Ishikawa (cell line): ENCODE measurements at regions not wholly inside any gene's neighbourhood (a gene's known extent, or its start where the extent isn't known, plus 50 kb on each side); places are given as distances from the start of the nearest gene placed in this dataset.

Source experiments
- CEBPB ChIP-seq: IDR thresholded peaks from 2 replicates; pipeline ENCODE4 v1.6.1; 2012
- CREB1 ChIP-seq: IDR thresholded peaks from 2 replicates; pipeline ENCODE4 v1.6.1; 2012; ENCODE audit warnings: low read depth
- EGR1 ChIP-seq: IDR thresholded peaks from 2 replicates; pipeline ENCODE4 v1.6.1; 2012
- EP300 ChIP-seq: IDR thresholded peaks from 2 replicates; pipeline ENCODE4 v1.6.1; 2012; ENCODE audit warnings: borderline replicate concordance
- FOXM1 ChIP-seq: IDR thresholded peaks from 2 replicates; pipeline ENCODE4 v1.6.1; 2012; ENCODE audit warnings: low read depth, borderline replicate concordance
- NFIC ChIP-seq: IDR thresholded peaks from 2 replicates; pipeline ENCODE4 v1.6.1; 2012
- RAD21 ChIP-seq: IDR thresholded peaks from 2 replicates; pipeline ENCODE4 v1.6.1; 2012; ENCODE audit warnings: low read depth
- REST ChIP-seq: IDR thresholded peaks from 2 replicates; pipeline ENCODE4 v1.6.1; 2012; ENCODE audit warnings: low read depth, mild to moderate bottlenecking
- TAF1 ChIP-seq: IDR thresholded peaks from 2 replicates; pipeline ENCODE4 v1.6.1; 2012; ENCODE audit warnings: low read depth, mild to moderate bottlenecking
- TCF12 ChIP-seq: IDR thresholded peaks from 2 replicates; pipeline ENCODE4 v1.6.1; 2012; ENCODE audit warnings: low read depth
- TEAD4 ChIP-seq: IDR thresholded peaks from 2 replicates; pipeline ENCODE4 v1.6.1; 2012
- USF1 ChIP-seq: IDR thresholded peaks from 2 replicates; pipeline ENCODE4 v1.6.1; 2012
- YY1 ChIP-seq: IDR thresholded peaks from 2 replicates; pipeline ENCODE4 v1.6.1; 2012; ENCODE audit warnings: low read depth
- ZBTB7A ChIP-seq: IDR thresholded peaks from 2 replicates; pipeline ENCODE4 v1.6.1; 2012; ENCODE audit warnings: low read depth
- TF ChIP-seq, protein P1 (sequence below): IDR thresholded peaks from 2 replicates; pipeline ENCODE4 v1.6.1; 2012

DNA sequence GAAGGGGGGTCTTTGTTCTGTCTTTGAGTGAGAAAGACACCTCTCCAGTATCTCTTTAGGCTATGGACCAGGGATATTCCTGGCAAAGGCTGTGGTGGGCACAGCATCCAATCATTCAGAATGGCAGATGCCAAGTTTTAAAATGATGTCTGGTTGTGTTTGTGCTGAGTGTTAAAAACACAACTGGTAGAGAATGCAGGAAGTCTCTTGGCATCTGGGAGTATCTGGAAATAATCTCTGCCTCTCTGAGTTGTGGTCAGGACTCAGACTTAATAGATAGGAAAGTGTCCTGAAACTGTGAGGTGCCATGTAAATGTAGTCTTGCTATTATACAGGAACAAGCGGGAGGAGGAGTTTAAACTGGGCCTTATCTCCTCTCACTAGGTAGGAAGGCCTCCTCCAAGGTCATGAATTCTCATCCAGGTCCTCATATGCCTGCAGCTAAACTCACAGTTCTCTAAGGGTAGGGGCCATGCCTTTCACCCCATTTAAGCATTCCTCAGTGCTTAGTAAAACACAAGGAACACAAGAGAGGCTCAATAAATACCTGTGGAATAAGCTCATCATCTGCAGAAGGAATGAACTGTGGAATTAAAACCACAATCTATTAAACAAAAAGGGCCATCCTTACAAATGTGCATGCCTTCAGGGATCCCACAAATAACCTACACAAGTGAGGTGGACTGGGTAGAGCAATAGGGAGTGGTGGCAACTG is 317.6 kb downstream of the CBLN1 start:
- TF ChIP-seq NFIC (no peak), CREB1 (no peak), ZBTB7A (no peak), TCF12 (no peak), YY1 (no peak), USF1 (no peak), EGR1 (no peak), CEBPB (no peak), TAF1 (no peak), RAD21 (no peak), FOXM1 (no peak), TEAD4 (no peak)
- TF ChIP-seq, protein P1, sequence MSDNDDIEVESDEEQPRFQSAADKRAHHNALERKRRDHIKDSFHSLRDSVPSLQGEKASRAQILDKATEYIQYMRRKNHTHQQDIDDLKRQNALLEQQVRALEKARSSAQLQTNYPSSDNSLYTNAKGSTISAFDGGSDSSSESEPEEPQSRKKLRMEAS = no peak

DNA sequence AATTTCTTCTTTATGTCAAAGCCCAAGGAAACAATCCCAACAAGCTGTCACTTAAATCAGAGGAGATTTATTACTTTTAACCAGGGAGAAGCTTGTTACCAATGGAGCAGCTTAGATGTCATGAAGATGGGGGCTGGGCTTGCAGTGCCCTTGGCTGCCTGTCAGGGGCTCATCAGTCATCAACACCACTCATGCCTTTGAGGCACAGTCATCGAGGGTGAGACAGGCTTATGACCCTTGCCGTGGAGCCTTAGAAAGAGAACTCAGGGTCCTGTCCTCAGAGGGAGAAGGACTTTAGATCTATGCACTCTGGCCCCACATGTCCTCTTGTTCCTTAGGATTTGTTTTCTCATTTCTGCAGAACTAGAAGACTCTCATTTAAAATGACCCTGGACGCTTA is 318.3 kb downstream of the CBLN1 start:
- TF ChIP-seq RAD21 (no peak), YY1 (no peak), REST (no peak), EP300 (no peak), TCF12 (no peak)
- TF ChIP-seq, protein P1 = no peak

- no peak for TF ChIP-seq REST
- TF ChIP-seq EGR1 = no peak
- no peak for TF ChIP-seq TEAD4
- TF ChIP-seq NFIC = no peak
- no peak for TF ChIP-seq RAD21
Measured at GRCh38 chr16:48961546-48961945, 320.1 kb downstream of the CBLN1 start.

DNA sequence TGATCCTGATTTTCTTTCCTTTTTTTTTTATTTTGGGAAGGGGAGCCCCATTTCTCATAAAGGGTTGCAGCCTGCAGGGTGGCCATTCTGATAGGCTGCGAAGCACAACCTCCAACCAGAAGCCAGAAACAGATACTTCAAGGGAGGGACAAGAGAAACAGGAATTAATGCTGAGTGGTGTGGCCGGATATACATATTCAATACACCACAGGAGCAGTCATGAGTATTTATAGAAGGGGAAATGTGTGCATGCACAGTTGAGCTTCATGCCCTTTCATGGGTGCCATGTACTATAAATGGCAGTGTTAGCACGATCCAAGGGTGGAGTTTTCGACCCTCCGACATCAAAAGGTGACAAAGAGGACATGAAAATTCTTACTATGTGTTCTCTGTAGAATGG is 320.8 kb downstream of the CBLN1 start:
- TF ChIP-seq EGR1 (no peak), CREB1 (no peak), REST (no peak), CEBPB (no peak), TAF1 (no peak), TEAD4 (no peak), ZBTB7A (no peak), USF1 (no peak), EP300 (no peak), NFIC (no peak), RAD21 (no peak), FOXM1 (no peak), TCF12 (no peak)
- TF ChIP-seq, protein P1 = no peak

GRCh38 chr16:48959747-48960146 is 321.9 kb downstream of the CBLN1 start:
- TF ChIP-seq EP300 = no peak
- TF ChIP-seq TCF12 = no peak
- no peak for TF ChIP-seq RAD21
